NCI-H748 treated with DMSO at 0.1 percent for 48 hours (cell line): ENCODE measurements at regions not wholly inside any gene's neighbourhood (a gene's known extent, or its start where the extent isn't known, plus 50 kb on each side); places are given as distances from the start of the nearest gene placed in this dataset.
A peak's percentile ranks its signal among the peaks of the same experiment; 100 is the strongest.
"Not testable (repeated sequence)": the region's sequence is repeated elsewhere in the genome, so short reads cannot be mapped to it uniquely, and the experiment has no call there.

Source experiments
- DNase-seq: peaks from one replicate; lab custom pipeline; 2025; lab: John Stamatoyannopoulos, UW

GRCh38 chr5:58200451-58200850, 259.4 kb downstream of the PLK2 start:
- no peak for DNase-seq

GRCh38 chr5:58199087-58199486, 260.8 kb downstream of the PLK2 start:
- DNase-seq, result no peak

- no peak for DNase-seq
Measured at GRCh38 chr5:58198330-58198729, 261.6 kb downstream of the PLK2 start.

- DNase-seq, result no peak
Measured at GRCh38 chr5:58197875-58198274, 262.0 kb downstream of the PLK2 start.

GRCh38 chr5:58191443-58191842, 268.4 kb downstream of the PLK2 start:
- no peak for DNase-seq

GRCh38 chr5:58188262-58188651, 271.6 kb downstream of the PLK2 start:
- DNase-seq, result no peak

- no peak for DNase-seq
Measured at GRCh38 chr5:58187432-58188261, 272.2 kb downstream of the PLK2 start.

GRCh38 chr5:58185801-58186200, 274.1 kb downstream of the PLK2 start:
- no peak for DNase-seq

- DNase-seq, result no peak
Measured at GRCh38 chr5:58185397-58185796, 274.5 kb downstream of the PLK2 start.

GRCh38 chr5:58184910-58185309, 275.0 kb downstream of the PLK2 start:
- DNase-seq, result no peak

GRCh38 chr5:58183786-58184085, 276.1 kb downstream of the PLK2 start:
- DNase-seq, result no peak

GRCh38 chr5:58183078-58183785, 276.7 kb downstream of the PLK2 start:
- no peak for DNase-seq

GRCh38 chr5:58182287-58182841, 277.5 kb downstream of the PLK2 start:
- DNase-seq, result no peak

GRCh38 chr5:58181578-58182286, 278.2 kb downstream of the PLK2 start:
- DNase-seq, result no peak

GRCh38 chr5:58172946-58173345, 286.9 kb downstream of the PLK2 start:
- no peak for DNase-seq

- DNase-seq, result no peak
Measured at GRCh38 chr5:58165152-58165551, 294.7 kb downstream of the PLK2 start.

- DNase-seq, result not testable (repeated sequence)
Measured at GRCh38 chr5:58161889-58162288, 298.0 kb downstream of the PLK2 start.

- peak; percentile 64 for DNase-seq
Measured at GRCh38 chr5:58156973-58157701, 302.7 kb downstream of the PLK2 start.

GRCh38 chr5:58156361-58156760, 303.5 kb downstream of the PLK2 start:
- no peak for DNase-seq

GRCh38 chr5:58153255-58153654, 306.6 kb downstream of the PLK2 start:
- DNase-seq, result no peak

- no peak for DNase-seq
Measured at GRCh38 chr5:58151414-58151813, 308.5 kb downstream of the PLK2 start.

- no peak for DNase-seq
Measured at GRCh38 chr5:58150926-58151325, 309.0 kb downstream of the PLK2 start.
